ENCODE measurements at regions not wholly inside any gene's neighbourhood (a gene's known extent, or its start where the extent isn't known, plus 50 kb on each side); places are given as distances from the start of the nearest gene placed in this dataset.

DNA sequence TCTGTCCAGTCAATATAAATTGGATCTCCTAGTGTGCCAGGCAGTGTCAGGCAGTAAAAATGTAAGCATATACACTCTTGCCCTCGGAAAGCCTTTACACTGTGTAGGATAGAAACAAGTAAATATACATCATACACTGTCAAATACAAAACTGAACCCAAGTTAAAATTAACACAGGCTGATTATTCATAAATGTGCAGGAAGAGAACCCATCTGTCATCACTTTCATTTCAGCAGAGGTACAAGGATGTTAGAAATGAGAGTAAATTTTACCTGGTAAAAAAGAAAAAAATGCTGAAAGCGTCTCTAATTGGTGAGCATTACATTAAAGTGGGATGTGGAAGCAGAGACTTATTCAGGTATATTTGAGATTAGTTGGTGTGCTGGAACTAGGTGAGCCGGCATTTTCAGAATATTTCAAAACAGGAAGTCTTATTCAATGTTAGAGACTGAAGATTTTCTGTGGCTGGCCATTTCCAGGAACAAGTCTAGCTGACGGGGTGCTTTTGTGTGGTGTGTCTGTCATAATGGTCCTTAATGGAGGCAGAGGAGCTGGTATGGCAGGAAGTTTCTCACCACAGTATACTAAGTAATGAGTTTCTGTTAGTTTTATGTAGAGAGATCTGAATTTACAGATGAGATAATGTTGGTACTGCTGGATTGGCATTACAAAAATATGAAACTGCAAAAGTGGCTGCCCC, 192.6 kb downstream of the CASP12 start:
- no peaks in the 10 kb centered on the region for H4K20me1 ChIP-seq (replicated peaks; ENCODE audit: control insufficient read depth, insufficient read depth, low read length)
- H3K27me3 ChIP-seq (ENCODE audit: control insufficient read depth in 2 of 2, insufficient read depth in 2 of 2, low read length in 2 of 2): no peaks in the 10 kb centered on the region
- H3K27ac ChIP-seq (ENCODE audit: extremely low read depth, low read depth, low read length): no peak overlapping the region
- BruUV-seq (replicated peaks): no TSS peak
- ATAC-seq (no peak), DNase-seq (ENCODE audit: extremely low read depth in 1 of 4, low spot score in 3 of 4) (no peak), FAIRE-seq (no peak)
- no peak overlapping the region for H3K4me3 ChIP-seq
- ChIA-PET POLR2A (no interaction called here), CTCF (ENCODE audit: low intra/inter-chr PET ratio) (no interaction called here)
- in situ Hi-C loops (cut with MboI): no loop called here
- no peaks in the 10 kb centered on the region for H3K36me3 ChIP-seq (ENCODE audit: control insufficient read depth, insufficient read depth, low read length)
- intact Hi-C loops (cut with micrococcal nuclease): no loop called here
- no peak overlapping the region for H3K4me2 ChIP-seq (ENCODE audit: insufficient read depth, low read length)
- H3K4me1 ChIP-seq (replicated peaks in 1 of 2; ENCODE audit: control insufficient read depth in 2 of 2, insufficient read depth in 2 of 2, low read length in 2 of 2): no peaks in the 10 kb centered on the region
- no peak overlapping the region for H2AFZ ChIP-seq (ENCODE audit: low read depth, low read length)
- WGBS (ENCODE audit: insufficient coverage, low coverage, missing lambda C conversion rate): 0% methylated on average over 4 of the region's 4 CpGs
- no peaks in the 10 kb centered on the region for H3K79me2 ChIP-seq (ENCODE audit: control insufficient read depth, insufficient read depth, low read length)
- no peaks in the 10 kb centered on the region for H3K9me1 ChIP-seq (ENCODE audit: control insufficient read depth, insufficient read depth, low read length)
- H3K9me3 ChIP-seq (replicated peaks; ENCODE audit: control insufficient read depth, insufficient read depth, low read depth, low read length): peaks cover 3% of the 10 kb centered on the region; the same call in 1 of the 2 replicates
- H3K9ac ChIP-seq (ENCODE audit: insufficient read depth in 1 of 2, low read depth in 2 of 2, low read length in 2 of 2): no peak overlapping the region
- TF ChIP-seq ZNF408 (CRISPR knock-in tag; IDR thresholded peaks at IDR 0.05; ENCODE audit: low read depth) (no peak), ATF7 (IDR thresholded peaks at IDR 0.05) (no peak), EP400 (IDR thresholded peaks at IDR 0.05) (no peak), NELFE (IDR thresholded peaks at IDR 0.05; ENCODE audit: insufficient read depth, insufficient read length) (no peak), TBL1XR1 (IDR thresholded peaks at IDR 0.05; ENCODE audit: low read length in 2 of 2) (no peak), KDM2B (CRISPR knock-in tag; IDR thresholded peaks at IDR 0.05) (no peak), ZNF512 (tag; IDR thresholded peaks at IDR 0.05) (no peak), LARP7 (IDR thresholded peaks at IDR 0.05) (no peak), ZNF143 (CRISPR knock-in tag; IDR thresholded peaks at IDR 0.05) (no peak), SP2 (IDR thresholded peaks at IDR 0.05; ENCODE audit: extremely low read depth, low read depth, low read length, poor library complexity, severe bottlenecking) (no peak), NFATC3 (IDR thresholded peaks at IDR 0.05) (no peak), GTF2E2 (tag; IDR thresholded peaks at IDR 0.05) (no peak), NR1H2 (CRISPR knock-in tag; IDR thresholded peaks at IDR 0.05) (no peak), GATAD2A (IDR thresholded peaks at IDR 0.05) (no peak)
- TF ChIP-seq, protein P1, sequence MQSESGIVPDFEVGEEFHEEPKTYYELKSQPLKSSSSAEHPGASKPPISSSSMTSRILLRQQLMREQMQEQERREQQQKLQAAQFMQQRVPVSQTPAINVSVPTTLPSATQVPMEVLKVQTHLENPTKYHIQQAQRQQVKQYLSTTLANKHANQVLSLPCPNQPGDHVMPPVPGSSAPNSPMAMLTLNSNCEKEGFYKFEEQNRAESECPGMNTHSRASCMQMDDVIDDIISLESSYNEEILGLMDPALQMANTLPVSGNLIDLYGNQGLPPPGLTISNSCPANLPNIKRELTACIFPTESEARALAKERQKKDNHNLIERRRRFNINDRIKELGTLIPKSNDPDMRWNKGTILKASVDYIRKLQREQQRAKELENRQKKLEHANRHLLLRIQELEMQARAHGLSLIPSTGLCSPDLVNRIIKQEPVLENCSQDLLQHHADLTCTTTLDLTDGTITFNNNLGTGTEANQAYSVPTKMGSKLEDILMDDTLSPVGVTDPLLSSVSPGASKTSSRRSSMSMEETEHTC (IDR thresholded peaks at IDR 0.05): no peak
- TF ChIP-seq, protein P2, sequence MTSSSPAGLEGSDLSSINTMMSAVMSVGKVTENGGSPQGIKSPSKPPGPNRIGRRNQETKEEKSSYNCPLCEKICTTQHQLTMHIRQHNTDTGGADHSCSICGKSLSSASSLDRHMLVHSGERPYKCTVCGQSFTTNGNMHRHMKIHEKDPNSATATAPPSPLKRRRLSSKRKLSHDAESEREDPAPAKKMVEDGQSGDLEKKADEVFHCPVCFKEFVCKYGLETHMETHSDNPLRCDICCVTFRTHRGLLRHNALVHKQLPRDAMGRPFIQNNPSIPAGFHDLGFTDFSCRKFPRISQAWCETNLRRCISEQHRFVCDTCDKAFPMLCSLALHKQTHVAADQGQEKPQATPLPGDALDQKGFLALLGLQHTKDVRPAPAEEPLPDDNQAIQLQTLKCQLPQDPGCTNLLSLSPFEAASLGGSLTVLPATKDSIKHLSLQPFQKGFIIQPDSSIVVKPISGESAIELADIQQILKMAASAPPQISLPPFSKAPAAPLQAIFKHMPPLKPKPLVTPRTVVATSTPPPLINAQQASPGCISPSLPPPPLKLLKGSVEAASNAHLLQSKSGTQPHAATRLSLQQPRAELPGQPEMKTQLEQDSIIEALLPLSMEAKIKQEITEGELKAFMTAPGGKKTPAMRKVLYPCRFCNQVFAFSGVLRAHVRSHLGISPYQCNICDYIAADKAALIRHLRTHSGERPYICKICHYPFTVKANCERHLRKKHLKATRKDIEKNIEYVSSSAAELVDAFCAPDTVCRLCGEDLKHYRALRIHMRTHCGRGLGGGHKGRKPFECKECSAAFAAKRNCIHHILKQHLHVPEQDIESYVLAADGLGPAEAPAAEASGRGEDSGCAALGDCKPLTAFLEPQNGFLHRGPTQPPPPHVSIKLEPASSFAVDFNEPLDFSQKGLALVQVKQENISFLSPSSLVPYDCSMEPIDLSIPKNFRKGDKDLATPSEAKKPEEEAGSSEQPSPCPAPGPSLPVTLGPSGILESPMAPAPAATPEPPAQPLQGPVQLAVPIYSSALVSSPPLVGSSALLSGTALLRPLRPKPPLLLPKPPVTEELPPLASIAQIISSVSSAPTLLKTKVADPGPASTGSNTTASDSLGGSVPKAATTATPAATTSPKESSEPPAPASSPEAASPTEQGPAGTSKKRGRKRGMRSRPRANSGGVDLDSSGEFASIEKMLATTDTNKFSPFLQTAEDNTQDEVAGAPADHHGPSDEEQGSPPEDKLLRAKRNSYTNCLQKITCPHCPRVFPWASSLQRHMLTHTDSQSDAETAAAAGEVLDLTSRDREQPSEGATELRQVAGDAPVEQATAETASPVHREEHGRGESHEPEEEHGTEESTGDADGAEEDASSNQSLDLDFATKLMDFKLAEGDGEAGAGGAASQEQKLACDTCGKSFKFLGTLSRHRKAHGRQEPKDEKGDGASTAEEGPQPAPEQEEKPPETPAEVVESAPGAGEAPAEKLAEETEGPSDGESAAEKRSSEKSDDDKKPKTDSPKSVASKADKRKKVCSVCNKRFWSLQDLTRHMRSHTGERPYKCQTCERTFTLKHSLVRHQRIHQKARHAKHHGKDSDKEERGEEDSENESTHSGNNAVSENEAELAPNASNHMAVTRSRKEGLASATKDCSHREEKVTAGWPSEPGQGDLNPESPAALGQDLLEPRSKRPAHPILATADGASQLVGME (CRISPR knock-in tag; IDR thresholded peaks at IDR 0.05): no peak

Data from K562 (cell line).